BLaER1 (cell line): ENCODE measurements at regions not wholly inside any gene's neighbourhood (a gene's known extent, or its start where the extent isn't known, plus 50 kb on each side); places are given as distances from the start of the nearest gene placed in this dataset.
A peak's percentile ranks its signal among the peaks of the same experiment; 100 is the strongest.

Experiments
- H3K27ac ChIP-seq: shearing (Covaris generic); formaldehyde crosslinking; 2 replicates; pipeline ENCODE4 v1.8.1; 2022
- H3K27me3 ChIP-seq: shearing (Covaris generic); formaldehyde crosslinking; 2 replicates; pipeline ENCODE4 v1.8.1; 2022
- H3K36me3 ChIP-seq: shearing (Covaris generic); formaldehyde crosslinking; 2 replicates; pipeline ENCODE4 v1.8.1; 2022
- H3K4me1 ChIP-seq: shearing (Covaris generic); formaldehyde crosslinking; 2 replicates; pipeline ENCODE4 v1.8.1; 2022
- H3K4me2 ChIP-seq: shearing (Covaris generic); formaldehyde crosslinking; 2 replicates; pipeline ENCODE4 v1.8.1; 2022
- H3K4me3 ChIP-seq: shearing (Covaris generic); formaldehyde crosslinking; 2 replicates; pipeline ENCODE4 v1.8.1; 2022
- H3K9ac ChIP-seq: shearing (Covaris generic); formaldehyde crosslinking; 2 replicates; pipeline ENCODE4 v1.8.1; 2022
- H3K9me3 ChIP-seq: shearing (Covaris generic); formaldehyde crosslinking; 2 replicates; pipeline ENCODE4 v1.8.1; 2022
- H4K20me1 ChIP-seq: shearing (Covaris generic); formaldehyde crosslinking; 2 replicates; pipeline ENCODE4 v1.8.1; 2022
- Cebpa-rat ChIP-seq: shearing (Covaris generic); IDR thresholded peaks from 2 replicates; pipeline ENCODE4 v1.8.1; 2022

DNA sequence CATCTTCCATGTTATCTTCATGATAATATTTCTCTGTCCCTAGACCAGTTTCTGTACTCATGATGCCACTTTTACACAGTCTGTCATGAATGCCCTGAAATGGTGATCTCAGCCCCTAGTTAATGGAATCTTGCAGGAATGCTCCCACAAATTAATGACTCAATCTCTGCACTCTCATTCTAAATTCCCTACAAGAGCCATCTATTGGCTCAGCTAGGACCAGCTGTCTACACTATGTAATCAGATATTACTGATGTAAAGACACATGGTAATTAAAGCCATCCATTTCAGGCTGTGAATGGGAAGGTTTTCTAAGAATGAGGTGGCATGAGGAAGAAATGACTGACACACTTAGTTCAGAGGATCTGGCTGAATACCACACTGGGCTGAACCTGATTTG is 199.1 kb upstream of the KCND3 start:
- Histone ChIP-seq H3K9me3 (no peaks in the 10 kb centered on the region), H3K4me1 (no peaks in the 10 kb centered on the region), H3K27ac (no peak overlapping the region), H3K9ac (no peak overlapping the region), H4K20me1 (no peaks in the 10 kb centered on the region), H3K36me3 (no peaks in the 10 kb centered on the region), H3K4me2 (no peak overlapping the region), H3K4me3 (no peak overlapping the region), H3K27me3 (no peaks in the 10 kb centered on the region)
- no peak for TF ChIP-seq Cebpa-rat

DNA sequence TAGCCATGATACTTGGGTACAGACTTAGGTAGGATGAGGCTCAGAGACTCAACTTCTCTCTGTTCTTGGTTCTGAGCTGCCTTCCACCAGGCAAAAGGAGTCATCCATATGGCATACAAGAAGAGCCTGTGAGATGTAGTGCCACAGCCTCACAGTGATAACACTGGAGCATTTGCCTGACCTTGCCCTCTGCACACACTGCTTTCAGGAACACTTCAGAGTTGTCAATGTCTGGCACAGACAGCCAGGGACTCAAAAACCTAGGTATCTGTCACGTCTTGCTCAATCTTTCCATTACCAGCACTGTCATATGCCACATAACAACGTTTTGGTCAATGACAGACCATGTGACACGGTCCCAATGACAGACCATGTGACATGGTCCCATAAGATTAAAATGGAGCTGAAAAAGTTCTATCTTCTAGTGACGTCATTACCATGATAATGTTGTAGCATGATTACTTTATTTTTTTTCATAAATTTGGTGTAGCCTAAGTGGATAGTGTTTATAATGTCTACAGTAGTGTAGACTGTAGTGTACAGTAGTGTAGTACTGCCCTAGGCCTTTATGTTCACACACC is 199.9 kb upstream of the CTTNBP2NL start:
- no peak for TF ChIP-seq Cebpa-rat
- Histone ChIP-seq H3K4me1 (no peaks in the 10 kb centered on the region), H3K9ac (no peak overlapping the region), H3K27ac (no peak overlapping the region), H3K27me3 (no peaks in the 10 kb centered on the region), H4K20me1 (no peaks in the 10 kb centered on the region), H3K4me2 (no peak overlapping the region), H3K9me3 (no peaks in the 10 kb centered on the region), H3K4me3 (no peak overlapping the region), H3K36me3 (no peaks in the 10 kb centered on the region)

DNA sequence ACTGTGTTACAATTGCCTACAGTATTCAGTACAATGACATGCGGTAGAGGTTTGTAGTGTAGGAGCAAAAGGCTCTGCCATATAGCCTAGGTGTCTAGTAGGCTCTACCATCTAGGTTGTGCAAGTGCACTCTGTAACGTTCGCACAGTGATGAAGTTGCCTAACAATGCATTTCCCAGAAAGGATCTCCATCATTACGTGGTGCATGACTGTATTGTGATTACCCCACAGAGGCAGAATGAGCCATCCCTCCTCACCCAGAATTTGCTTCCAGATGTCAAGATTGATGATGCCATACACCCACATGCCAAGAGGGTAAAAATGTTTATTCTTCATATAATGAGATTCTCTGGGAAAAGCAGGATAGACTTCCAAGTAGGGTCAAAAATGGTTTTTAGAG is 199.3 kb upstream of the CTTNBP2NL start:
- Histone ChIP-seq H3K27me3 (no peaks in the 10 kb centered on the region), H3K4me1 (no peaks in the 10 kb centered on the region), H3K36me3 (no peaks in the 10 kb centered on the region), H3K9me3 (no peaks in the 10 kb centered on the region), H3K4me3 (no peak overlapping the region), H3K4me2 (no peak overlapping the region), H3K9ac (no peak overlapping the region), H3K27ac (no peak overlapping the region), H4K20me1 (no peaks in the 10 kb centered on the region)
- TF ChIP-seq Cebpa-rat: no peak

DNA sequence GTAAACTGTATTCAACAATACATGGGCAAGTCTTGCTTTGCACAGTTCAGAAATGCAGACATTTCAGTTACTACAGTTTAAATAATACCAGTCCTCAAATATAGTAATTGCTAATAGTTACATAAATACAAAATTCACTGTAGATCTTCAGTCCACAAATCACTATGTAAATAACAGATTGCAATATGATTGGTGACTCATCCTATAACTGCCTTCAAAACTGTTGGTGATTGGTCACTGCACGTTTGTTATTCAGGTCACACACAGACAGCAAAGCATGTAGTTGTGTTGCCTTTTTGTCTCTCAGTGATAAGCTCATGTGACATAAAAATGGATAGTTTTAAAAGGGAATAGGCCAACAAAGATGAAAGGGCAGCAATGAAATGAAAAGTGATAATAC is 186.5 kb upstream of the CTTNBP2NL start:
- no peaks in the 10 kb centered on the region for H4K20me1 ChIP-seq
- TF ChIP-seq Cebpa-rat: no peak
- H3K36me3 ChIP-seq: no peaks in the 10 kb centered on the region
- no peaks in the 10 kb centered on the region for H3K9me3 ChIP-seq
- H3K27ac ChIP-seq: no peak overlapping the region
- no peaks in the 10 kb centered on the region for H3K27me3 ChIP-seq
- H3K4me3 ChIP-seq: no peak overlapping the region
- no peak overlapping the region for H3K9ac ChIP-seq
- H3K4me1 ChIP-seq: no peaks in the 10 kb centered on the region
- H3K4me2 ChIP-seq: no peak overlapping the region

DNA sequence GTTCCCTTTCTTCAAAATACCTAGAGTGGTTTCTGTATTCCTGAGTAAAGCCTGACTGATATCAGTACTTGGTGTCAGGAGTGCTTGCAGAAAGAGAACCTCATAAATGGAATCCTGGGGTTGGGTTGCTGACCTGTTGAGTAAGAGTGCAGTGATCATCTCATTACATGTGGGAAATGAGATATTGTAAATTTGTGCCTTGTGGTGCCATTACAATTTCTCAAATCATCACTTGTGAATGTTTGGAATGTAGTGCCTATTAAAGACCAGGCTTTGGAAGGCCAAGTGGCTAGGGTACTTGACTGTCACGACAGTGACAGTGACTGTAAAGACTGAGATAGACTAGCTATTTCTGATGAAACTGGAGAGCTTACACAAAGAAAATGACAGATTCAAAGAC is 176.7 kb upstream of the CTTNBP2NL start:
- Histone ChIP-seq H3K4me3 (no peak overlapping the region), H3K27ac (no peak overlapping the region), H3K9me3 (no peaks in the 10 kb centered on the region), H4K20me1 (no peaks in the 10 kb centered on the region), H3K4me1 (no peaks in the 10 kb centered on the region), H3K9ac (no peak overlapping the region), H3K27me3 (no peaks in the 10 kb centered on the region), H3K36me3 (no peaks in the 10 kb centered on the region), H3K4me2 (no peak overlapping the region)
- TF ChIP-seq Cebpa-rat: no peak

DNA sequence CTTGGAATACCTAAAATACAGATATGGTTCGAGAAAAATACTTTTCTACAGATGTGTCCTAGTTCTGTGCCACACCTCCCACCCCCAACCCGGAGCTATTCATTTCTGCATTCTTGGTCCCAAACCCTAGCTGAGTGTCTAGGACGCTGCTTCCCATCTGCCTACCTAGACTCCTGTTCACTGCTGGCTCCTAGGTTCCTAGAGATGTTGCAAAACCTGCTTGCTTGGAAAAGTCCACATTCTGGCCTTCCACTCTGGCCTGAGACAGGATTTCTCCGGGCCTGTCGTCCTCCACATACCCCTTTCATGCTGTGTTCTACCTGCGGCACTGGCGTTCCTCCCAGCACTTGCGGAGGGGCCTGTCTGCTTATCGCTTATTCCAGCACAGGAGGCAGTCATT is 165.8 kb upstream of the CTTNBP2NL start:
- no peaks in the 10 kb centered on the region for H4K20me1 ChIP-seq

DNA sequence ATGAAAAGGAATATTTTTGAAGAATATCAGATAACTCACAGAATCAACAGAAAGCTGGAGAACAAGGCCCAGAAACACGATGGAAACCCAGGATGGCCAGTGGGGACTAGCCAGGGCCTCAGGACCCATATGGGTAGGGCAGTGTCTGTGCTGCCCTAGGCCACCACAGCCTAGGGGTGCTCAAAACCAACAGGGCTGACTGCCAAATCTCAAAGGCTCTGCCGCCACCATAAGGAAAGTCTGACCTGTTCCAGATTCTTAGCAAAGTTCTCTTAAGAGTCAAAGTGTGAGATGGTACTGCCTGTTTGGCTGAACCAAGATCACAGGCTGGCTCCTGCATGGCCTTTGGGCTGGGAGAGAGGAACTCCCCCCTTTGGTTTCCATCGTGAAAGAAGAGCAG is 164.7 kb upstream of the CTTNBP2NL start:
- H3K36me3 ChIP-seq: no peaks in the 10 kb centered on the region
- H3K27me3 ChIP-seq: no peaks in the 10 kb centered on the region
- H3K9ac ChIP-seq: no peak overlapping the region
- no peaks in the 10 kb centered on the region for H4K20me1 ChIP-seq
- H3K4me3 ChIP-seq: no peak overlapping the region
- H3K4me1 ChIP-seq: no peaks in the 10 kb centered on the region
- H3K4me2 ChIP-seq: no peak overlapping the region
- H3K27ac ChIP-seq: no peak overlapping the region
- no peaks in the 10 kb centered on the region for H3K9me3 ChIP-seq
- no peak for TF ChIP-seq Cebpa-rat

More for the DNA sequence above, 165.8 kb upstream of the CTTNBP2NL start:
- Histone ChIP-seq H3K36me3 (no peaks in the 10 kb centered on the region), H3K9ac (no peak overlapping the region), H3K4me2 (no peak overlapping the region), H3K9me3 (no peaks in the 10 kb centered on the region), H3K4me3 (no peak overlapping the region), H3K27me3 (no peaks in the 10 kb centered on the region), H3K4me1 (no peaks in the 10 kb centered on the region), H3K27ac (no peak overlapping the region)
- no peak for TF ChIP-seq Cebpa-rat

DNA sequence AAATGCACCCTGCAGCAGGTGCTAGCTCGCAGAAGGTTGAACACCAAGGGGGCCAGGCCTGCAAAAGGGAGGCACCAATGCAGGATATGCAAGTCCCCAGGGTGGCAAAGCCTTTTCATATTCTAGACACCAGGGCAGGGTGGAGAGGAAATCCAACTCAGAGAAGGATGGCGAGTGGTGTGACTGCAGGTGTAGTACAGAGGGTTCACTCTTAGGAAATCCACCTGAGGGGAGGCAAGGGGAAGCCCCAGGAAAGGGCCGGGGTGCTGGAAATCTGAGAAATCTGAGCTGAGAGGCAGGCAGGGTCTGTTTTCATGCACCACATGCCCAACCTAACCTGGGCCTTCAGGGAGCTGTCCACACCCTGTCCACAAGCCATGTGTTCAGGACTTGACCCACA is 163.2 kb upstream of the CTTNBP2NL start:
- Histone ChIP-seq H3K27me3 (no peaks in the 10 kb centered on the region), H3K9ac (no peak overlapping the region), H4K20me1 (no peaks in the 10 kb centered on the region), H3K4me2 (no peak overlapping the region), H3K4me1 (no peaks in the 10 kb centered on the region), H3K9me3 (no peaks in the 10 kb centered on the region), H3K36me3 (no peaks in the 10 kb centered on the region), H3K4me3 (no peak overlapping the region), H3K27ac (no peak overlapping the region)
- TF ChIP-seq Cebpa-rat: no peak

DNA sequence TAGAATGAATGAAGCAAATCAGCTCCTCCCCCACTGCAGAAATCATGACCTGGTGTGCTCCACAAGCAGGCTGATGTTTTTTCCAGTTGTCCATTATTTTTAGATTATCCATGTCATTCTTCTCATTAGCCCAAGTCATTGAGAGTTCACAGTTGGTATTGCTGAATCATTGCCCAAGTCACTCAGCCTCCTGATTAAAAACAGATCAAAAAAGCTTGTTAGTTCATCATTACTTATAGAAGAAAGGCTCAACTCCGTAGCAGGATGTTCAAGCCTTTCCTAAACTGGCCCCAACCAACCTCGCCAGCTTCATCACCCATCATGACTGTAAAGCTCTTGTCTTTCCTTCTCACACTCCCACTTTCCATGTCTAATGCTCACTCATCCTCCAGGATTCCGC is 161.3 kb upstream of the CTTNBP2NL start:
- Histone ChIP-seq H3K4me3 (no peak overlapping the region), H3K27ac (no peak overlapping the region), H4K20me1 (no peaks in the 10 kb centered on the region), H3K9ac (no peak overlapping the region), H3K9me3 (no peaks in the 10 kb centered on the region), H3K4me1 (peaks cover 8% of the 10 kb centered on the region; the same call in 1 of the 2 replicates), H3K4me2 (no peak overlapping the region), H3K27me3 (no peaks in the 10 kb centered on the region), H3K36me3 (no peaks in the 10 kb centered on the region)
- no peak for TF ChIP-seq Cebpa-rat

DNA sequence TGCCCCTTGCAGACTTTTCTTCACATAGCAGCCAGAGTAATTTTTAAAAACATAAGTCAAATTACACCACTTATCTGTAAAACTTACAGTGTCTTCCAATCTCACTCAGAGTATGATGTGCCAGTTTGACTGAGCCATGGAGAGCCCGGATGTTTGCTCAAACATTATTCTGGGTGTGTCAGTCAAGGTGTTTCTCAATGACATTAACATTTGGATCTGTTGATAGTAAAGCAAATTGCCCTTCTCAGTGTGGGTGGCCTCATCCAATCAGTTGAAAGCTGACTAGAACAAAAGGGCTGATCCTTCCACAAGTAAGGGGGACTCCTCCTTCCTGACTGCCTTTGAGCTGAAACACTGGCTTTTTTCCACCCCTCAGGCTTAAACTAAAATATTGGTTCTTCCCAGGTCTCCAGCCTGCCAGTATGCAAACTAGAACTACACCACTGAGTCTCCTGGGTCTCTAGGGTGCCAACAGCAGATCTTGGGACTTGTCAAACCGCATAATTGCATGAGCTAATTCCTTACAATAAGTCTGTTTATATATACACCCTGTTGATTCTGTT is 157.9 kb upstream of the CTTNBP2NL start:
- no peaks in the 10 kb centered on the region for H3K27me3 ChIP-seq
- H3K27ac ChIP-seq: no peak overlapping the region
- no peaks in the 10 kb centered on the region for H4K20me1 ChIP-seq
- H3K4me3 ChIP-seq: no peak overlapping the region
- H3K4me1 ChIP-seq: peaks cover 8% of the 10 kb centered on the region; the same call in 1 of the 2 replicates
- no peaks in the 10 kb centered on the region for H3K36me3 ChIP-seq
- H3K9me3 ChIP-seq: no peaks in the 10 kb centered on the region
- no peak for TF ChIP-seq Cebpa-rat
- no peak overlapping the region for H3K9ac ChIP-seq
- H3K4me2 ChIP-seq: peak overlapping the region; percentile 16; the same call in 1 of the 2 replicates
